RKO (cell line): ENCODE measurements at regions not wholly inside any gene's neighbourhood (a gene's known extent, or its start where the extent isn't known, plus 50 kb on each side); places are given as distances from the start of the nearest gene placed in this dataset.

Source experiments
- DNase-seq: peaks from one replicate; pipeline ENCODE4 v3.0.0-alpha.2; 2016; ENCODE audit warnings: low spot score

DNA sequence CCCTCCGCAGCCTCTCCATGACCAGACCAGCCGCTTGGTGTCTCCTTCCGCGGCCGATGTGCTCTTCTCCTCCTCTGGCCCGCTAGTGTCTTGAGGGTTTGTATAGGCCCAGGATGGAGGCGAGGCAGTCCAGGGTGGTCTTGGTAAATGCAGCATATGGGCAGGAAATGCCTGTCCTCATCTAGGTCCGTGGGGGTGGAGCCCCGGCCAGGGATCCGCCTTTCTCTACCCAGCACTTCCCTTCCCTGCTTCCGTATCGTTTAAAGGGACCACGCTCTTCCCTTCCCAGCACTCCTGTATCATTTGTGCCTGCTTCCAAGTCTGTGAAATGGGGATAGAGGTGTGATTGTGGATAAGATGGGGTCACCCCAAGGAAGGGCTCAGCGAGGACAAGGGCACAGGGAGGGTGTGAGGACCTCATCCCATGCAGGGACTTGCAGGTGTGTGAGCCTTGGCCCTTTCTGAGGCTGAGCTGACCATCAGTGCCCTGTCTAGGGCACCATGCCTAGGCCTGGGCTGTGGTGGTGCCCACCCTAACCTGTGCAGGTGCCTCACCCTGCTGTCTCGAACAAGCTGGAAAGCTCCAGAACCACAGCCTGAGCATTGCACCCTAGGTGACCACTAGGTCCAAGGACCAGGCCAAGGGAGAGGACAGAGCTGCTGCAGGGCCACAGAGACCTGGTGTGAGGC, 326.8 kb upstream of the RTL1 start:
- no peak for DNase-seq

DNA sequence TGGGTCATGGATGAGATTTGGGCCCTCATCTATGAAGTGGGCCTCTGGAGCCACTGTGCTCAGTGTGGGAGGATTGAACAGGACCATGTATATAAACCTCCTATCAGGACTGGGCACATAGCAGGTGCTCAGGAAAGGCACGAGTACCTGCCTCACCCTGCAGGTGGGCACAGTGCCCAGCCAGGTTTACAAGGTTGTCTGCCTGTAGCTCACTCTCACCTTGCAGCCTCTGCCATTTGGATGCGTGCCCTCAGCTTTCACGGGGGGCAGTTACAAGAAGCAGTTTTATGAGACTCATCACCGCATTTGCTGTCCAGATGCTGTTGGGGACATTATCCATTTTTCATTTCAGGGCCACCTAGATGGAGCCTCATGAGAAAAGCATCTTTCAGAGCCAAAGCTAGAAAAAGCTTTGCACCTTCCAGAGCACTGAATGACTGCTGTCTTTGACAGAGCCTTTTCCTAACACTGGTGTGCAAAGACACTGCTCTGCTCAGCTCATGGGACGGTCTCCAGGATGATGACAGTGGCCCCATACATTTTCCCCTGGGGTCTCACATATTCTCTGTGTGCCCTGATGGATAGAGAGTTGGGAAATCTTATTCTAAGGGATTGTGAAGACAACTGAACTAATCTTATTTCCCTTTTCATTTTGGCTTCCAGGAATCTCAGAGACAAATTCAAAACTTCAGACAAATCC, 327.5 kb upstream of the RTL1 start:
- DNase-seq = no peak

DNA sequence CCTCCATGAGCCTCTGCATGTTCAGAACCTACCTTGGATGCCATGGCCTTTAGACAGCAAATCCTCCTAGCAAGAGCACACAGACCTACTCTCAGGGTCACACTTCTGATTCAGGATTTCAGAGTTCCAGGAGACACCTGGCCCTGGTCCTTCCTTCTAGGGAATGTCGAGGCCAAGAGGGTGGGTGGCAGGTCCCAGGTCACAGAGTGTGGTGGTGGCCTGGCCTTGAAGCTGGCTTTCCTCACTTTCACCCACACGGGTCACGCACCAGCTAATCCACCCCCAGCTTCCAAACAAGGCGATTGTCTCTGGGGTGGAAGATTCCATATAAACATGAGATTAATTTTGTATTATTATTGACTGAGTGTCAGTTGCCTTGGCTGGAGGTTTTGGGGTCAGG, 328.3 kb upstream of the RTL1 start:
- no peak for DNase-seq

DNA sequence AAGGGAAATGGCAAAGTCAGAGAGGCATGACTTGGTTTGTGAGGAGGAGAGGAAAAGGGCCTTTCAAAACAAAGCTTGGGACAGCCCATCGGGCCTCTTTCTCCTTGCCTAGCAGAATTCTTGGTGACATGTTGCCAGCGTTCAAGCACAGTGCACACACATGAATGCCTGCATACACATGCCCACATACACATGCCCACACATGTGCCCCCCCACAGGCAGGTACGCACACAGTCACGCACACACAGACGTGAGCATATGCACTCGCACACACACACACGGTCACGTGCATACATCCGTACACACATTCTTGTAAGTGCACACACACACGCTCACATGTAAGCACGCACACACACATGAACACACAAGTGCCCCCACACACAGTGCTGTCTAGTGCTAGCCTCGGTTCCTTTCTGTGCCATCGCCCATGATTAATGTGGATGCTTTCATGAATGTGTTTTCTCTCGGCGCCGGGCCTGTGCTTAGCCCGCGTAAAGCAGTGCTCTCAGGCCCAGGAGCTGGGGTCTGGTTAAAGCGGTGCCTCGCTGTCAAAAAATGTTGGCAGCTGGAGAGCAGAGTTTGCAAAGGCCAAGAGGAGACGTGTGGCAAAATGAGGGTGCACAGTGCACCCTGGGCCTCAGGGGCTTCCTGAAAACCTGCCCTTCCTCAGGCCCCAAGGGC, 328.8 kb upstream of the DIO3 start:
- DNase-seq = no peak

DNA sequence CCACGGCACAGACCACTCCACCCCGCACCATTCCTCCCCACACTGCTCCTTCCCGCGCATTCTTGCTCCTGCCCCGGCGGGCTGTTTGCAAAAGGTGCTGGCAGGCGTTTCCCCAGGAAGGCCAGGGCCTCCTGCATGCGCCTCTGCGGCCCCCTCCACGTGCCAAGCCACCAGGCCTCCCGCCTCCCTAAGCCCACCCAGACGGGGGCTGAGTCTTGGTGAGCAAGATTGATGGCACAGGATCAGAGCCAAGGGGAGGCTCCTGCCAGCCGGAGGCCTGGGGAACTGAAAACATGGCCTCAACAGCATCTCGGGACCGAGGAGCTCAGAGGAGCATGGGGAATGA, 328.3 kb upstream of the DIO3 start:
- no peak for DNase-seq

DNA sequence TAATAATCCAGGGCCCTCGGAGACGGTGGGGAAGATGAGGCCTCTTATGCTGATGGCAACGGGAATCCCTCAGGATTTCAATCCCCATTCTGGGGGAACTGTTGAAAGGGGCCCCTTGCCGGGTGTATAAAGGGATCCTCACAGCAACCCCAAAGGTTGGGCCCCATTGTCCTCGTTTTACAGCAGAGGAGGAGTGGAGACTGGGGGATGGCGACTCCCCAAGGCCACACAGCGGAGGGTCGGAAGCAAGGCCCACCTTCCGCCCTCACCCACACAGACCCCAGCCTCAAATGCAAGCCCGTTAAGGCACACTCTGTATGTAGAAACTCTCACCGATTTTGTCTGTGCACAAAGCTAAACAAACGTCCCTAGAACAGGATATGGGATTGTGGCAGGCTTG, 327.9 kb upstream of the DIO3 start:
- DNase-seq = no peak

DNA sequence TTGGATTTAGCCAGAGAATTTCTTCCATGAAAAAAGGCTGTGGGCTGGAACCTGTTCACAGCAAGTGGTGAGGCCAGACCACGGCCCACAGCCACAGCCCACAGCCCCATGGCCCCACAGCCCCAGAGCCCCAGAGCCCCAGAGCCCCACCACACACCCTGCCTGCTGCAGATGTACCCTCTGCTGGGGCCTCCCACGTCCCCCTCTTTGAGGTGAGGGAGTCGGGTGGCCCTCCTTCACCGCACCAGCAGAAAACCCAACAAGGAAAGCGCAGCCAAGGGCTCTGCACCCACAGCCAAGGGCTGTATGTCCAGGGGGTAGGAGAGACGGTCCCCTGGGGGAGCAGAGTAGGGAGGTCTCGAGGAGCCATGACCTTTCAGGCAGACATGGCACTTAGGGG, 327.5 kb upstream of the DIO3 start:
- no peak for DNase-seq

DNA sequence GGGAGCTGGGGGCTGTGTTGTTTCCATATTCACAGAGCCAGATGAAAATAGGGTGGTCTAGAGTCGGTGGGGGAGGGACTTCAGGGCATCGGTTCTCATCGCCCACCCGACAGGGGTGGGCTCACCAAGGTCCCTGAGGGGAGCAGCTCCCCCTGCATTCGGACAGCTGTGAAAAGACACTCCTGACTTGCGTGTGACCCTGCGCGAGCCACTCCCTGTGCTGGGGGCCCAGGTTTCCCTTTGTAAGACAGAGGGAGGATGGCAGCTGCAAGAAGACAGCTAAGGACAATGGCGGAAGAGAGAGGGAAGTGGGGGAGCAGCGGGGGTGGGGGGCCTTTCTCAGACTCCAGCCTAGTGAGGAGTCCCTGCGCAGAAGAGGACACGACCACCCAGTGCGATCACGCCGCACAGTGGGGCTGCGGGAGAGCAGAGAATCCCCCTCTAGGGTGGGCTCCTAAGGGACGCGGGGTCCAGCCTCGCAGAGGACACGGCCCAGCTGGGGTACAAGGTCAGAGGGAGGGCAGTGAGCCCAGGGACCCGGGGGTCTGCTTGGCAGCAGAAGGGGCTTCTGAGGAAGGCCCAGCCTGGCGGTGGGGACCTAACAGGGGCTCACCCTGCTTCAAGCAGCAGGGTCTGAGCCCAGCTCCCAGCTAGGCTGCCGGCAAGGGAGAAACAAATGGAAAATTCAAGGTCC, 326.9 kb upstream of the DIO3 start:
- no peak for DNase-seq

DNA sequence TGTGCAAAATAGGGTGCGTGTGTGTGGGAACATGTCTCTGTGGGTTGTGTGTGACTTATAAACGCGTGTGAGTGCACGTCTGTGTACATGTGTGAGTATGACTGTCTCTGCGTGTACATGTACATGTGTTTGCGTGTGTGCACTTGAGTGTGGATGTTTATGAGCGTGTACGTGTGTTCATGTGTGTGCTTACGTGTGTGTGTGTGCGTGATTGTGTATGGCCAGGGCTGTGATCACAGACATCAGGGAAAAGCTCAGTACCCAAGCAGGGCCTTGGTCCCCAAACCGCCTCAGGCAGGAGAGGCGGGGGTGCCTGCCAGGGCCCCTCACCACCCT, 326.3 kb upstream of the DIO3 start:
- DNase-seq = no peak

DNA sequence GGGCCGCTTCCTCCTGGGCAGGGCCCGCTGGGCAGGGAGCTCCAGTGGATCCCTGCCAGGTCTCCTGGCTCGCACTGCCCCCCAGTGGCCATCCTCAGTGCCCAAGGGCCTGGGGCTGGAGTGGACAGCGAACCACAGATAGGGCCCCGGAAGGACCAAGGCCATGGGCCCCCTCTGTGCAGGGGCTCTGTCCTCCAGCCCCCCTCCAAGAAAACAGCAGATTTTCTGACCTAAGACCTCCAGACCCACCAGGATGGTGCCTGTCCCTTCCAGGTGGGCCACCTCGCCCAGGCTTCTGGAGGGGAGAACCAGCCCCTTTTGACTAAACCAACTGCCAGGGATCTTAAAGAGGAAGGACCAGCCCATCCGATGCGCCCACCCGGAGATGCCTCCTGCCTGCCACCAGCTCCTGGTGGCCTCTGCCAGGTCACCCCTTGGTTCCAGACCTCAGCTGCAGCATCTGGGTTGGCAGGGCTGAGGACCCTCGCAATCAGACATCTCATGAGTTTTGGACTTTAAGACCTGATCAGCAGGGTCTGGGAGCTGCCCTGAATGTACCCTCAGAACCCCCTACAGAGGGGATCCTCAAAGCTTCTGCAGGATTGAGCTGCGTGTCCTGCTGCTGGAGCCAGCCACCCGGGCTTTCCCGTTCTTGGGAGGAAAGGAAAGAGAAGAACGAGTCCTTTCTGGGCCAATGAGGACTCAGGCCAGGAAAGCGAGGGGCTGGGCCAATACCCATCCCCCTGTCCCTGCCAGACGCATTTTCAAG, 325.8 kb upstream of the DIO3 start:
- peak; percentile 20 for DNase-seq

DNA sequence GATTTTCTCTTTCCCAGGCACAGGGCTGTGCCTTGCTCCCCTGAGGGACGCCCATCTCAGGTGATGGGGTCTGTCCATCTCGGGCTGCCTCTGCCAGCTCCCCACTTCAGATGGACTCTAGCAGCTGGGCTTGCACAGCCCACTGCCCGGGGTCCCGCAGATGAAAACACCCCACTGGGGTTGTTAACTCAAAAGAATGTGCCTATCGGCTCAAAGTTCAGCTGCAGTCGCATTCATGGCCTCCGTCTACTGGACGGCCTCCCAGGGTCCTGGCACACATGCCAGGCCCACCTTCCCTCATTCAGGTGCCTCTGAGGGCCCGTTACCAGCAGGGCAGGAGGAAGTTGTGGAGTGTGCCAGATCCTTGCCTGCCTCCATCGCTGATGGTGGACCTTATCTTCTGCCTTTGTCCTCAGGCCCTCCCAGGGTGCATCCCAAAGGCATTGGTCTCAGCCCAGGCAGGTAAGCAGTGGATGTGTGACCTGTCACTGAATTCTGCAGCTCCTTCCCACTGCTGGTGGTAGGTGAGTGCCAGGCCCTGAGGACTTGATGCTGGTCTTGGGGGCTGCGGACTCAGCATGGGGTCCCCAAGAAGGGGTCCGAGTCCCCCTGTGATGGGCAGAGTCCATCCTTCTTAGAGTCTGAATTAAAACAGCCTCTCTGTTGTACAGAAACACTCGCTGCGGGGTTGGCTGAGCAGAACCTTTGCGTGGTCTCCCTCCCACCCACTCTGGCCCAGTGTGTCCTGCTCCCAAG, 324.6 kb upstream of the DIO3 start:
- no peak for DNase-seq

DNA sequence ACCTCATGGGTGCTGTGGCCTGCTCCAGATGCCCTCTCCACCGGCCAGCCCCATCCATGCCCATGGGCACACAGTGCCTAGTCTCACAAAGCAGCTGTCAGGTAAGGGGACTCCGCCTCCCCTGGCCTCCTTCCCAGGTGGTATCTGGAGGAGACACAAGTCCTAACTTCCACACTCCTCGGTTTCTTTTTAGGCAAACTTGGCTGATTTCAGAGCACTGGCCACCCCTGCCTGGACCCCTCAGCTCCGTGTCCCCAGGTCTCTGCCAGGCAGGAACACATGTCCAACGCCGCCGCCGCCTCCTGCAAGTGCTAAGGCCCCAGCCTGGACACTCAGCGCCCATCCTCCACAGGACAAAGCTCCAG, 324.1 kb upstream of the DIO3 start:
- DNase-seq = no peak

DNA sequence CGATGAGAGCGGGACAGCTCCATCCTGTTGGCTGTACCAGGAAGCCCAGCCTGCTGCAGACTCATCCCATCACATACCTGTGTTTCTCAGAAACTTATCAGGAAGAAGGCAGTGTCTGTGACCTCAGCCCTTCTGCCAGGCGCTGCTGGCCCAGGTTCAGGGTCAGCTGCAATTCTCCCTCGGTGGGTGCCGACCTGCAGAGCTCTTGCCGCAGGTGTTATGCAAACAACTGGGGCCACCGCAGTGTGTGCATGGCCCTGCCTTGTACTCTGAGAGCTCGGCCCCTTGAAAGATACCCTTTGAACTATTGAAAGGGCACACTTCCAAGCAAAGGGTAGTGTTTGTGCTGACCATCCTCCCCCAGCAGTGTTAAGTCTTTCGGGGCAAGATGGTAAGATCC, 322.2 kb upstream of the DIO3 start:
- DNase-seq = no peak

DNA sequence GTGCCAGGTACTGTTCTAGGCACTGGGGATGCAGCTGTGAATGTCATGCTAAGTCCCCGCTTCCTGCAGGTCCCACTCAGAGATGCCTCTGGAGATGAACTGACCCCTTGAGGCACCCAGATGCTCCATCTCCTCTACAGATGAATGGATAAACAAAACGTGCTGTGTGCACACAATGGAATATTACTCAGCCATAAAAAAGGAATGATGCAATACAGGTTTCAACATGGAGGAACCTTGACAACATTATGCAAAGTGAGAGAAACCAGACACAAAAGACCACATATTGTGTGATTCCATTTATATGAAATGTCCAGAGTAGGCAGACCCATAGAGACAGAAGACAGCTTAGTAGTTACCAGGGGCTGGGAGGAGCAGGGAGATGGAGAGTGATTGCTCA, 320.1 kb upstream of the DIO3 start:
- DNase-seq = no peak

DNA sequence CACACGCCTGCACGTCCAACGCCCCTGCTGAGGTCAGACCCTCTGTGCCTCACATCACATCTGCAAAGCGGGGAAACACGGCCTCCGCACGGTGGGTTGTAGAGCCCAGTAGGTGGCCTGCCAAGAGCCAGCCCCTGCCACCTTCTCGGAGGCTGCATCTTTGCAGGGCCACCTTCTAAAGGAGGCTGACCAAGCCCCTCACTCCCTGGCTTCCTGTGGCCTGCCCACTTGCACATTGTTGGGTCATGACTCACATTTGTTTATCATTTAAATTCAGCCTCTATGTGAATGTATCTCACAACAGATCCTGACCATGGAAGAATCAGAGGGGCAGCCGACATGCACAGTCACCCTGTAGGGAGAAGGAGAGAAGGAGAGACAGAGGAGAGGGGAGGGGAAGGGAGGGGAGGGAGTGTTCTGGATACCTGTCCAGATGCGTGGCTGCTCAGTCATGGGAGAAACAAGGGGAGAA, 319.5 kb upstream of the DIO3 start:
- no peak for DNase-seq

DNA sequence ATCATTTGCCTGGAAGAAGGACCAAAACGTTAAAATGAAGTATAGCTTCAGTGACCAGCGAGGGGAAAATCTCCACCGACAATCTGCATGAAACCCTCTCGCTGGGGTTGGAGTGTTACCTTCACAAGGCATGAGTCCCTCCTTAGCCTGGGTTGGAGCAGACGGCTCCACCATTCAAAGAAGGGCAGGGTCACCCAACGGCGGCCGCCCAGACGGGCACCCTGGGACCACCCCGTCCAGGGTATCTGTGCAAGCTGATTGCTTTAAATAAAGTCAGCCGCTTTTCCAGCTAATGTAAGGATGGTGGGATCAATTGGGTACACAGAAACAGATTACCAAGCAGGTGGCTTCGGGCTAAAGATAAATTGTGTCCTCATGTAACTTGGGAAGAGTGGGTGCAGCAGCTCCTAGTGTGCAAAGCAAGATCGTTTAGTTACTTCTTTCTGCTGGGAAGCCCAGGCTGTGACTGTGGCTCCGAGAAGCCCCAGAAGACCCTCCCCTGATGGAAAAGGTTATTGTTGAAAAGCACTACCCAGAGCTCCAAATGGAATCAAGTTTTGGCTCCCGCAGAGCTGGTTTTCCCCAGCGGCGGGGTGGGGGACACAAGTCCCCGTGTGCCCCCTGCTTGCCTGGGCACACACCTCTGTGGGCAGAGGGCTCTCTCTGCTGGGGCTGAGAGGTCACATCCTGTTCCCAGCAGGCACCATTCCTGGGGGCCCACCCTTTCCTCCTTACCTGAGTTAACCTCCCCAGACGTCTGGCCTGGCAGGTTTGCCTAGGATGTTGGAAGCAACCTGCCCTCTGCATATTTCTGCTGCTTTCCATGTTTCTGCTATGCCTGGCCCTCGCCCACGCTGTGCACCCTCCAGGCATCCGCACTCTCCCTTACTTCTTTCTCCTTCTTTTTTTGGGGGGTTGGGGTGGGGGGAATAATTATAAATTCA, 318.6 kb upstream of the DIO3 start:
- no peak for DNase-seq

DNA sequence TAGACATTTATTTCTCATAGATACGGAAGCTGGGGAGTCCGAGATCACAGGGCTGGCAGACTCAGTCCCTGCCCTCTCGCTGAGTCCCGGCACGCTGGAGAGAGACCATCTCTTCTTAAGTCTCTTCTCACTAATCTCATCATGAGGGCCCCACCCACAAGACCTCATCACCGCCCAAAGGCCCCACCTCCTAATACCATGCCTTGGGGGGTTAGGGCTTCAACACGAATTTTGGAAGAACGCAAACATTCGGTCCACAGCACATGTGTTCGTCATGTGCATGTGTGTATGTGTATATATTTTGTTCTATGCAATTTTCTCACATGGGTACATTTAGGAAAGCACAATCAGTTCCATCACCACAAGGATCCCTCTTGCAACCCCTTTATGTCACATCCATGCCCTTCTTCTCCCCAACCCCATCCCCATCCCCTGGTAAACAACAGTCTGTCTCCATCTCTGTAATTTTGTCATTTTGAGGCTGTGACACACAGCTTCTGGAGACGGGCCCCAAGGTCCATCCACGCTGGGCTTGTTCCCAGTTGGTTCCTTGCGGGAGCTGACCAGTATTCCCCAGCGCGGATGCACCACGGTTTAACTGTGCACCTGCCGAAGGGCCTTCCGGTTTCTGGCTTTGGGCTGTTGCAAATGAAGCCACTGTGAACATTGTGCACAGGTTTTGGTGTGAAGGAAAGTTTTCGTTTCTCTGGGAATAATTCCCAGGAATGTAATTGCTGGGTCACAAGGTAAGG, 317.5 kb upstream of the DIO3 start:
- no peak for DNase-seq

DNA sequence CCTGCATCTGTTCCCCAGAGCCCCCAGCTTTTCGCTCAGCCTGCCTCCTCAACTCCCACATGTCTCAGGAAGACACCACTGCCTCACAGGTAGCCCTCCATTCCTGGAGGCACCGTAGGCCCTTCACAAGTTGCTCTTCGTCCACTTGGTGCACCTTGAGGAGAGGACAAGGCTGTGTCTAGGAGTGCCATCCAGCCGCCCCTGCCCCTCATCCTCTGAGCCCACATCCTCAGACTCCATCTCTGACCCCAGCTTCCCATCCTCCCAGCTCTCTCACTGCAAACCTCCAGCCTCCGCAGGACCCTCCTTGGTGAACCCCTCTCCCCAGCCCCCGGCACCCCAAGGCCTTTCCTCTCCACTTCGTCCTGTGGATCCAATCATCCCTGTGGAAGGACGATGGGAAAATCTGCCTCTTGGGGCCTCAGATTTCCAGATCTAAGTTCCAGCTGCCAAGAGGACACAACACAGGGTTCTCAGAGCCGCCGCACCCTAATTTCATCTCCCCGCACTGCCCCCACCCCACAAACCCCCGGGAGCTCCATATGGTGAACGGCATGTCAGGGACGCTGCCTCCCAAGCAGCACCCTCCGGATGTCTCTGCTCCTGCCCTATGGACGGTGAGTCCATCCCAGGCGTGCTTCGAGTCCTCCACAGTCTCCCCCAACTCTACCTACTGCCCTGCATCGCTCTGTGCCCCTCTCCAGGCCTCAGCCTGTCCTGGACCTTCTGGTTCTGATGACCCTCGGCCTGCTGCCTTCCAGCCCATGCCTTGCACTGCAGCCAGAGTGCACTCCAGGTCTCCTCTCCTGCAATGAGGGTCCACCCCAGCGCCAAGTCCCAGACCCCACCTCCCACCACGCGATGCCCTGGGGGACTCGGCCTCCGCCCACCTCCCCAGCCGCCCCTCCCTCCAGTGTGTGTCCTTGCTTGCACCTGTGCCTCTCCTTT, 314.1 kb upstream of the DIO3 start:
- DNase-seq = no peak
